ENCODE measurements at regions not wholly inside any gene's neighbourhood (a gene's known extent, or its start where the extent isn't known, plus 50 kb on each side); places are given as distances from the start of the nearest gene placed in this dataset.

DNA sequence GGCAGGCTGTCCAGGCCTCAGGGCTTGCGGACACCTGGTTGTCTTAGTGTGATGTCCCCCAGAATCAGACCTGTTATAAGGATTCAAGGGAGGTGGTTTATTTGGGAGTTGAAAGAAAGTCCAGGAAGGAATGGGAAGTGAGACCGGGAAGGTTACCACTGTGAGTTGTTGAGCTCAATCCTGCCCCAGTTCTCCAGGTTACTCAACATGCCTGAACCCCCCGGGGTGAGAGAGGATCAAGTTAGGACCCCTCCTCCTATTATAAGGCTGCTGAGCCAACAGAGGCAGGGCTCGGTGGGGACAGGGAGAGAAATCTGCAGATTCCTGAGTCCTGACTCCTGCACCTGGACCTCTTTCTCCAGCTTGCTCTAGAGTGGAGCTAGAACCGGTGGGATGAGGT is 86.4 kb downstream of the MRM1 start:
- TF ChIP-seq, protein P1, sequence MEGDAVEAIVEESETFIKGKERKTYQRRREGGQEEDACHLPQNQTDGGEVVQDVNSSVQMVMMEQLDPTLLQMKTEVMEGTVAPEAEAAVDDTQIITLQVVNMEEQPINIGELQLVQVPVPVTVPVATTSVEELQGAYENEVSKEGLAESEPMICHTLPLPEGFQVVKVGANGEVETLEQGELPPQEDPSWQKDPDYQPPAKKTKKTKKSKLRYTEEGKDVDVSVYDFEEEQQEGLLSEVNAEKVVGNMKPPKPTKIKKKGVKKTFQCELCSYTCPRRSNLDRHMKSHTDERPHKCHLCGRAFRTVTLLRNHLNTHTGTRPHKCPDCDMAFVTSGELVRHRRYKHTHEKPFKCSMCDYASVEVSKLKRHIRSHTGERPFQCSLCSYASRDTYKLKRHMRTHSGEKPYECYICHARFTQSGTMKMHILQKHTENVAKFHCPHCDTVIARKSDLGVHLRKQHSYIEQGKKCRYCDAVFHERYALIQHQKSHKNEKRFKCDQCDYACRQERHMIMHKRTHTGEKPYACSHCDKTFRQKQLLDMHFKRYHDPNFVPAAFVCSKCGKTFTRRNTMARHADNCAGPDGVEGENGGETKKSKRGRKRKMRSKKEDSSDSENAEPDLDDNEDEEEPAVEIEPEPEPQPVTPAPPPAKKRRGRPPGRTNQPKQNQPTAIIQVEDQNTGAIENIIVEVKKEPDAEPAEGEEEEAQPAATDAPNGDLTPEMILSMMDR (IDR thresholded peaks at IDR 0.05): no peak
- TF ChIP-seq EP300 (IDR thresholded peaks at IDR 0.05): no peak
- TF ChIP-seq POLR2A (IDR thresholded peaks at IDR 0.05): no peak

All from suprapubic skin (tissue), 3 donors.